GM19025 (cell line): ENCODE measurements at regions not wholly inside any gene's neighbourhood (a gene's known extent, or its start where the extent isn't known, plus 50 kb on each side); places are given as distances from the start of the nearest gene placed in this dataset.
"Not testable (repeated sequence)": the region's sequence is repeated elsewhere in the genome, so short reads cannot be mapped to it uniquely, and the experiment has no call there.

Source experiments
- ATAC-seq: cut with Tn5 transposase; IDR thresholded peaks from one replicate; pipeline ENCODE4 v1.9.1; 2021; ENCODE audit warnings: mild to moderate bottlenecking, low read depth, moderate library complexity; ENCODE audit not compliant: unreplicated experiment

- no peak for ATAC-seq
These were observed 387.4 kb upstream of the ASIC2 start for GRCh38 chr17:33680472-33680871.

DNA sequence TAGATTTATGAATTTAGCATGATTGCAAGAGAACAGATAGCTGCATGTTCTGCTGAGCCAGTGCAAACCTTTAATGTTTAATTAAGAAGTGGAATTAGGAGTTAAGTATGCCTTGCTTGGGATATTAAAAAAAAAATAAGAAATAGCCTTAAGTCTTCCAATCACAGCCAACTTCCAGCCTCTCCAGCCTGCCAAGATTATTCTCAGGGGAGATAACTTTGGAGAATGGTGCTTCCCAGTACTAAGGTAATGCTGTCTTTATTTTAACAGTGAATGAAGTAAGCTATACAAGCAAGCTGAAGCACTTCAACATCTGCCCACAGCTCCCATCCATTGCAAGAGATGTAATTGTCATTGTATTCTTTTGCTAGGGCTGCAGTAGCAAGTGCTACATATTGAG is 389.5 kb upstream of the ASIC2 start:
- no peak for ATAC-seq

GRCh38 chr17:33684735-33685134 is 391.6 kb upstream of the ASIC2 start:
- no peak for ATAC-seq

DNA sequence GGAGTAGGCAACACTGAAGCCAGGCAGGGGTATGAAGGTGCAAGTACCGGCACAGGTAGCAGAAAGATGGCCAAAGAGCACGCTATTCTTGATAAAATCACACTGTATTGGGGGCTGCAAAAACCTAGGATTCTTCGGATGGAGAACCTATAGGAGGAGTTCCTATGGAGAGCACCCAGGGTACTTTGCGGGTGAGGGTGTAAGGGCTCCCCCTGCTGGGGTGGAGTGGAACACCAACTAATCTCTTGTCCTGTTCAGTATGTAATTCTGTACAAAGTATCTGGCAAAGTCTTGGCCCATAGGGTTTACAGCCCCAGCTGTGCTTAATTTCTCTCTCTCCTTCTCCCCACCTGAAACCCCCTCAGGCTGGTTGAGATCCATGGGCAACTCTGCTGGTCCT is 393.1 kb upstream of the ASIC2 start:
- no peak for ATAC-seq

GRCh38 chr17:33687831-33688230 is 394.7 kb upstream of the ASIC2 start:
- ATAC-seq = no peak

DNA sequence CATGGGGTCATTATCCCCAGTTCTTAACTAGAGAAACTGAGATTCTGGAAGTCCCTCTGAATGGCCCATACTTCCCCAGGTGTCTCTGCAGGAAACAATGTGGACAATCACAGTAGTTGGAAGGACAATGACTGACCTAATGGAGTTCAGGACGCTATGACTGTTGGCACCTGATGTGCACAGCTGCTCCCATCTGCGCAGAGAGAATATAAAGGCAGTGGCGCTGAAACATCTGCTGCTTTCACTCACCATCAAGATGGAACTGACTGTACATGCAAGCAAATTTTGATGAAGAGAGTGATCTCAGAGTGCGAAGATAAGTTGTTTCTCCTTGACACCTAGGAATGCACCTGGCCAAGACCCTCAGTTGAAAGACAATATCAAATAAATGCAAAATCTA is 395.7 kb upstream of the ASIC2 start:
- no peak for ATAC-seq

- no peak for ATAC-seq
These were observed 396.6 kb upstream of the ASIC2 start for GRCh38 chr17:33689725-33690124.

DNA sequence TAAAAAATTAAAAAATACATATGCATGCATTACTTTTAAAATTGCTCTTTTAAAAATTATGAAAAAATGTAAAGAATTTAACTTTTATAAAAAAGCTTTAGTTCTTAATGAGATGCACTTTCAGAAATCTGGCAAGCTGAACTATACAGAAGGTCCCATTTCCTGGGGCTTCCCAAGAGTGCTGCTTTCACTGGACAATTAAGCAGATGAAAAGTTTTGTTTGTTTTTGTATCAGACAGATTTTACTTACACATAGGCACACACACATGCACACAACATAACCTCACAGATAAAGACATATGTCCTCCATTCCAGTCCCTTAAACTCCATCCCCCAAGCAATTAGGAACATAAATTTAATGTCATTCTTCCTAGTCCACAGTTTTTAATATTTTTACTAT is 402.3 kb upstream of the ASIC2 start:
- no peak for ATAC-seq

DNA sequence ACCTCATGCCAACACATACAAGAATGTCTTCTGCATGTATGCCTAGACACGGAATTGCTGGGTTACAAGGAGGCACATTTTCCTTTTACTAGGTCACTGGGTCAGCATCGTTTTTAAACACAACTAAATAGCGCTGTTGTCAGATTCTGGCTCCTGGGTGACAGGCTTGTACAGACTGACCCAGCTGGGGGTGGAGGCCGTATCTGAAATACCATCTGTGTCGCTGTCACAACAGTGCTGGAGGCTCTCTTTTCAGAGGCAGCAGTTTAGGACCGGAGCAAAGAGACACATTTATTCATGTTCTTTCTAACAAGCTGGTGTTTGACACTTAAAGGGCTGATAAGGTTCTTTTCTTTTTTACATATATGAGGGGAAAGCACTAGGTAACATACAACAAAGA is 403.0 kb upstream of the ASIC2 start:
- ATAC-seq = no peak

DNA sequence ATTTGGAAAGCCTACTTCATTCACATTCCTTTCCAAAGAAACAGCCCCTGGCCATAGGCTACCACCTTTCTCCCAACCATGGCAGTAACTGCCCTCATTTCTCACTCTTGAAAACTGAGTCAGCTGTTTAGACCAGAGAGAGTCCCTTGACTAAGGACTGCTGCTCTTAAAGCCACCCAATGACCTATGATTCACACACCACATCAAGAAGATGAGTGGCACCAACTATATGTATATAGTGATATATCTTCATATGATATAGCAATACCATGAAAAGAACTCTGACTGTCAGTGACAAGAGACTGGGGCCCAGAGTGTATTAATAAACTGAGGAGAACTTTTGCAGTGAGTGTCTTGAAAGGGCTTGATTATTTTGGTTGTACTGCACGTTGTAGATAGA is 404.5 kb upstream of the ASIC2 start:
- no peak for ATAC-seq

DNA sequence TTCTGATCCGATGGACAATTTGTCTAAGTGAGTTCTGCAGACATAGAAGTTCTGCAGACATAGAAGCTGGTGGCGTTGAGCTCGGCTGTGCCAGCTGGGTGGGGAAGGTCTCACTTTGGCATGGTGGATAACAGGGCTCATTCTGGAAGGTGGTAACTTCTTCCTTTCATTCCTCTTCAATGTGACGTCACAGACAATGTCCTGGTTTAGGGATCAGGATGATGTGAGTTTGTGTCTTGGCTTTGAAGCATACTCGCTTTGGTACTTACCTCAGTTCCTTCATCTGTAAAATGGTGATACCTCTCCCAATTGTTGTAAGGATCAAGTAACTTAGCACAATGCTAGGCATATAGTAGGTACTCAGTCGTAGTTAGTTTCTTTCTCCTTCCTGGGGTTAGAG is 408.8 kb upstream of the ASIC2 start:
- ATAC-seq = no peak

GRCh38 chr17:33704856-33705255 is 411.8 kb upstream of the ASIC2 start:
- ATAC-seq = no peak

GRCh38 chr17:33709881-33710280 is 416.8 kb upstream of the ASIC2 start:
- no peak for ATAC-seq

GRCh38 chr17:33712120-33712519 is 419.0 kb upstream of the ASIC2 start:
- ATAC-seq = no peak

GRCh38 chr17:33716957-33717356 is 423.9 kb upstream of the ASIC2 start:
- no peak for ATAC-seq

GRCh38 chr17:33723736-33724135 is 430.6 kb upstream of the ASIC2 start:
- not testable (repeated sequence) for ATAC-seq

GRCh38 chr17:33725675-33726271 is 432.7 kb upstream of the ASIC2 start:
- ATAC-seq = no peak

DNA sequence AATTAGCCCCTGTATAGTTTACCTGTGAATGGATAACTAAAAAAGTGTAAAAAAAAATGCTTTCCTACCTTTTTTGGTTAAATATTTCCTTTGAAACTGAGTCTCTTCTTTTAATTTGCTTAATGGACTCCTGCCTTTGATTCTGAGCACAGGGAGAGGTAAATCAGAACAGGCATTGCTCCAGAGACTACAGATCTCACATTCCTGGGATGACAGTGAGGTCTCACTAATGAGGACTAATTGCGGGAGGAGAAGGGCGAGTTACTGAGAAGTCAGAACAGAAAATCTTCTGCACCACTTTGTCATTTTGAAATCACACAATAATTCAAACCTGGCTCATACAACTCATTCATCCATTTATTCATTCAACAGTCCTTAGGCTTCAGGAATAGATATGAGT is 437.0 kb upstream of the ASIC2 start:
- ATAC-seq = no peak

GRCh38 chr17:33732116-33732515 is 439.0 kb upstream of the ASIC2 start:
- no peak for ATAC-seq

- ATAC-seq = no peak
These were observed 446.6 kb upstream of the ASIC2 start for GRCh38 chr17:33739714-33740113.

DNA sequence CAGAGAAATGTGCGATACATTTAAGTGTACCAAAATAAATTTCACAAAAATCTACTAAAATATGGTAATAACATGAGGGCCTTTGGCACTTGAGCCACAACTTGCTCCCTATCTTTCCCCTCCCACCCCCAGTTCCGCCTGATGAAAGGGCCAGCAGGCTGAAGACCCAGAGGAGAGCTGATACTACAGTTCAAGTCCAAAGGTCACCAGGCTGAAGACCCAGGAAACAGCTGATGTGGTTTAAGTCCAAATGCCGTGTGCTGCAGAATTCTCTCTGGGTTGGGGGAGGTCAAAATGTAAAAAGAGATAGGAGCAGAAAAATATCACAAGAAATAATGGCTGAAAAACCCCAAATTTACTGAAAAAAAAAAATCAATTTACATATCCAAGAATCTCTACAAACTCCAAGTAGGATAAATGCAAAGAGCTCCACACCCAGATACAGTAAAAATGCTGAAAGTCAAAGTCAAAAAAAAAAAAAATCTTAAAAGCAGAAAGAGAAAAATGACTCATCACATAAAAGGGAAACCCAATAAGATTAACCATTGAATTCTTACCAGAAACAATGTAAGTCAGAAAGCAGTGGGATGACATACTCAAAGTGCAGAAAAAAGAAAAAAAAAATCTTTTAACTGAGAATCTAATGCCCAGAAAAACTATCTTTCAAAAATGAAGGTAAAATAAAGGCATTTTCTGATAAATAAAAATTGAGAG is 452.1 kb upstream of the ASIC2 start:
- ATAC-seq = no peak

DNA sequence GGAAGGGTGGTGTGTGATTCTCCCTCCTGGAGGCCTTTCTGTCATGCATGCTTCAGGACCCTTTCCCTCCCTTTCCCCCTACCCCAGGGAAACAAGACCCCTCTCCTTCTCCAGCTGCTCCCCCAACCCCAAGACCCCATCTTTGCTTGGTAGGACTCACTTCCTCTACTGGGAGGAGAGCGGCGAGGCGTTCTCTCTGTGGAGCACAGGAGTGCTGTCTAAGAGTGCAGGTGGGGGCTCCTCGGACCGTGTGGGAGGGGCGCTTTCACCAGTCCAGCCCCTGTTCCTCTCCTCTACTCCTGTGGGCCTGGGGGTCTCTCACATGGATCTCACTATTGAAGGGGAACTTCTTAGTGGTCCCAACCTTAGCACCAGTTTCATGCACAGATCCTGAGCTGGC is 456.1 kb upstream of the ASIC2 start:
- ATAC-seq = no peak
